GM23248 (cell line): ENCODE measurements at regions not wholly inside any gene's neighbourhood (a gene's known extent, or its start where the extent isn't known, plus 50 kb on each side); places are given as distances from the start of the nearest gene placed in this dataset.

Source experiments
- DNase-seq: peaks from one replicate; pipeline ENCODE4 v3.0.0-alpha.2; 2015
- H2AFZ ChIP-seq: fragments of 200-600 bp; sonication (generic); 2 replicates; pipeline ENCODE4 v1.6.1; 2016; ENCODE audit warnings: antibody characterized with exemption
- H3F3A ChIP-seq: fragments of 200-600 bp; sonication (generic); 2 replicates; pipeline ENCODE4 v1.6.1; 2016; ENCODE audit warnings: mild to moderate bottlenecking, antibody characterized with exemption, mixed run types; ENCODE audit not compliant: insufficient read depth
- H3K27ac ChIP-seq: fragments of 200-600 bp; sonication (generic); 2 replicates; pipeline ENCODE4 v1.5.1; 2016; ENCODE audit warnings: mild to moderate bottlenecking
- H3K27me3 ChIP-seq: fragments of 200-600 bp; sonication (generic); replicated peaks from 2 replicates; pipeline ENCODE4 v1.6.1; 2016; ENCODE audit warnings: mild to moderate bottlenecking; ENCODE audit not compliant: insufficient read depth
- H3K36me3 ChIP-seq: fragments of 200-600 bp; sonication (generic); 2 replicates; pipeline ENCODE4 v1.6.1; 2016; ENCODE audit warnings: low read depth, mild to moderate bottlenecking
- H3K4me1 ChIP-seq: fragments of 200-600 bp; sonication (generic); 2 replicates; pipeline ENCODE4 v1.6.1; 2016; ENCODE audit warnings: mild to moderate bottlenecking; ENCODE audit not compliant: insufficient read depth
- H3K4me2 ChIP-seq: fragments of 200-600 bp; sonication (generic); one replicate; pipeline ENCODE4 v1.6.1; 2016; ENCODE audit warnings: mild to moderate bottlenecking; ENCODE audit not compliant: unreplicated experiment
- H3K4me3 ChIP-seq: fragments of 200-600 bp; sonication (generic); 2 replicates; pipeline ENCODE4 v1.5.1; 2016; ENCODE audit warnings: mild to moderate bottlenecking
- H3K79me2 ChIP-seq: fragments of 200-600 bp; sonication (generic); 2 replicates; pipeline ENCODE4 v1.6.1; 2016; ENCODE audit warnings: mild to moderate bottlenecking; ENCODE audit not compliant: insufficient read depth
- H3K9ac ChIP-seq: fragments of 200-600 bp; sonication (generic); 2 replicates; pipeline ENCODE4 v1.6.1; 2016; ENCODE audit warnings: mild to moderate bottlenecking
- H3K9me2 ChIP-seq: fragments of 200-600 bp; sonication (generic); 2 replicates; pipeline ENCODE4 v1.6.1; 2016; ENCODE audit warnings: mixed run types, mild to moderate bottlenecking, moderate library complexity; ENCODE audit not compliant: insufficient read depth
- H3K9me3 ChIP-seq: fragments of 200-600 bp; sonication (generic); one replicate; pipeline ENCODE4 v1.6.1; 2017; ENCODE audit warnings: low read depth
- H4K20me1 ChIP-seq: fragments of 200-600 bp; sonication (generic); 2 replicates; pipeline ENCODE4 v1.6.0; 2016; ENCODE audit not compliant: insufficient read depth
- EZH2 ChIP-seq: fragments of 200-600 bp; sonication (generic); IDR thresholded peaks from 2 replicates; pipeline ENCODE4 v1.6.1; 2018; ENCODE audit warnings: antibody characterized with exemption, mild to moderate bottlenecking; ENCODE audit not compliant: insufficient read depth, poor library complexity, severe bottlenecking
- EZH2phosphoT487 ChIP-seq: fragments of 200-600 bp; sonication (generic); IDR thresholded peaks from 2 replicates; pipeline ENCODE4 v1.6.1; 2018; ENCODE audit warnings: antibody characterized with exemption, moderate library complexity, mild to moderate bottlenecking, low read depth; ENCODE audit not compliant: insufficient read depth
- WGBS, 2 experiments: methylation state at CpG; one replicate each; pipeline ENCODE4 v1.1.6; 2015 to 2017; ENCODE audit warnings: low lambda C conversion rate in 2 of 2, low coverage in 1 of 2; ENCODE audit errors: missing lambda C conversion rate in 2 of 2; 5-methylcytosine and 5-hydroxymethylcytosine counted together
- in situ Hi-C: fragments of 300-500 bp; cut with MboI; formaldehyde crosslinking; loops from 2 replicates; pipeline ENCODE4 v1.15.0; 2020

- 0 out of 2 replicates have a peak, but pooled peaks cover 6% of the 10 kb centered on the region for H3K4me1 ChIP-seq
- no peaks in the 10 kb centered on the region for H3F3A ChIP-seq
- no peaks in the 10 kb centered on the region for H3K27me3 ChIP-seq
- 22 to 30% methylated on average over 2 of the region's 2 CpGs for WGBS, 2 experiments
- no peak overlapping the region for H2AFZ ChIP-seq
- H3K9ac ChIP-seq, result no peak overlapping the region
- no peaks in the 10 kb centered on the region for H3K79me2 ChIP-seq
- H3K9me3 ChIP-seq, result no peaks in the 10 kb centered on the region
- no peaks in the 10 kb centered on the region for H3K36me3 ChIP-seq
- H3K27ac ChIP-seq, result no peak overlapping the region
- no peaks in the 10 kb centered on the region; the same call in 1 of the 2 replicates for H3K9me2 ChIP-seq
- H4K20me1 ChIP-seq, result no peaks in the 10 kb centered on the region
- TF ChIP-seq EZH2phosphoT487, result no peak
- TF ChIP-seq EZH2, result no peak
- in situ Hi-C loops, result no loop called here
- DNase-seq, result peak; percentile 41
- no peak overlapping the region for H3K4me3 ChIP-seq
- H3K4me2 ChIP-seq, result no peak overlapping the region
Observed at GRCh38 chr18:40687399-40687798, 1267.6 kb upstream of the PIK3C3 start.

GRCh38 chr18:40686836-40687235 is 1268.2 kb upstream of the PIK3C3 start:
- H3K9ac ChIP-seq, result no peak overlapping the region
- 0 out of 2 replicates have a peak, but pooled peaks cover 6% of the 10 kb centered on the region for H3K4me1 ChIP-seq
- in situ Hi-C loops, result no loop called here
- DNase-seq, result no peak
- H4K20me1 ChIP-seq, result no peaks in the 10 kb centered on the region
- H3K9me3 ChIP-seq, result no peaks in the 10 kb centered on the region
- no peak overlapping the region for H3K27ac ChIP-seq
- no peak overlapping the region for H3K4me3 ChIP-seq
- H3K4me2 ChIP-seq, result no peak overlapping the region
- H2AFZ ChIP-seq, result no peak overlapping the region
- H3F3A ChIP-seq, result no peaks in the 10 kb centered on the region
- no peaks in the 10 kb centered on the region for H3K79me2 ChIP-seq
- H3K27me3 ChIP-seq, result no peaks in the 10 kb centered on the region
- no peaks in the 10 kb centered on the region; the same call in 1 of the 2 replicates for H3K9me2 ChIP-seq
- WGBS, 2 experiments, result 11 to 14% methylated on average over 3 of the region's 3 CpGs
- no peaks in the 10 kb centered on the region for H3K36me3 ChIP-seq
- TF ChIP-seq EZH2 (no peak), EZH2phosphoT487 (no peak)

- Histone ChIP-seq H3K4me2 (no peak overlapping the region), H3K4me1 (0 out of 2 replicates have a peak, but pooled peaks cover 6% of the 10 kb centered on the region), H3K27me3 (no peaks in the 10 kb centered on the region), H3K9me2 (no peaks in the 10 kb centered on the region), H2AFZ (no peak overlapping the region), H3K4me3 (no peak overlapping the region), H3K79me2 (no peaks in the 10 kb centered on the region), H3K9ac (no peak overlapping the region), H3K9me3 (no peaks in the 10 kb centered on the region), H3F3A (no peaks in the 10 kb centered on the region), H3K36me3 (no peaks in the 10 kb centered on the region), H4K20me1 (no peaks in the 10 kb centered on the region), H3K27ac (no peak overlapping the region)
- DNase-seq, result peak; percentile 14
- TF ChIP-seq EZH2phosphoT487 (no peak), EZH2 (no peak)
- in situ Hi-C loops, result no loop called here
- WGBS, 2 experiments, result 13 to 17% methylated on average over 2 of the region's 2 CpGs
Observed at GRCh38 chr18:40685219-40685618, 1269.8 kb upstream of the PIK3C3 start.

GRCh38 chr18:40678318-40678717 is 1276.7 kb upstream of the PIK3C3 start:
- H3K27ac ChIP-seq, result no peak overlapping the region
- H4K20me1 ChIP-seq, result no peaks in the 10 kb centered on the region
- no peak for DNase-seq
- H3K36me3 ChIP-seq, result no peaks in the 10 kb centered on the region
- H3F3A ChIP-seq, result no peaks in the 10 kb centered on the region
- H3K27me3 ChIP-seq, result no peaks in the 10 kb centered on the region
- no peaks in the 10 kb centered on the region for H3K79me2 ChIP-seq
- H2AFZ ChIP-seq, result no peak overlapping the region
- in situ Hi-C loops, result no loop called here
- 0 out of 2 replicates have a peak, but pooled peaks cover 3% of the 10 kb centered on the region for H3K4me1 ChIP-seq
- no peak for TF ChIP-seq EZH2
- TF ChIP-seq EZH2phosphoT487, result no peak
- H3K4me3 ChIP-seq, result no peak overlapping the region
- peaks cover 4% of the 10 kb centered on the region; the same call in 1 of the 2 replicates for H3K9me2 ChIP-seq
- no peak overlapping the region for H3K4me2 ChIP-seq
- no peaks in the 10 kb centered on the region for H3K9me3 ChIP-seq
- H3K9ac ChIP-seq, result no peak overlapping the region
- WGBS, 2 experiments, result 45 to 53% methylated on average over 2 of the region's 2 CpGs

- 28 to 45% methylated on average over 1 of the region's 1 CpG for WGBS, 2 experiments
Observed at GRCh38 chr18:40676668-40677067, 1278.4 kb upstream of the PIK3C3 start.

More at GRCh38 chr18:40676668-40677067, 1278.4 kb upstream of the PIK3C3 start:
- H3K27me3 ChIP-seq, result no peaks in the 10 kb centered on the region
- no peaks in the 10 kb centered on the region for H3K9me3 ChIP-seq
- H3F3A ChIP-seq, result no peaks in the 10 kb centered on the region
- no peak overlapping the region for H3K4me3 ChIP-seq
- no peak overlapping the region for H3K4me2 ChIP-seq
- in situ Hi-C loops, result no loop called here
- TF ChIP-seq EZH2, result no peak
- no peak overlapping the region for H2AFZ ChIP-seq
- DNase-seq, result peak; percentile 28
- H4K20me1 ChIP-seq, result no peaks in the 10 kb centered on the region
- no peaks in the 10 kb centered on the region for H3K4me1 ChIP-seq
- no peak overlapping the region for H3K9ac ChIP-seq
- no peaks in the 10 kb centered on the region for H3K79me2 ChIP-seq
- H3K27ac ChIP-seq, result no peak overlapping the region
- peaks cover 4% of the 10 kb centered on the region; the same call in 1 of the 2 replicates for H3K9me2 ChIP-seq
- H3K36me3 ChIP-seq, result no peaks in the 10 kb centered on the region
